KMS-11 (cell line): ENCODE measurements at regions not wholly inside any gene's neighbourhood (a gene's known extent, or its start where the extent isn't known, plus 50 kb on each side); places are given as distances from the start of the nearest gene placed in this dataset.

ENCODE experiments used
- H2AFZ ChIP-seq: fragments of 200-600 bp; sonication (generic); 2 replicates; pipeline ENCODE4 v1.6.1; 2016; ENCODE audit warnings: antibody characterized with exemption, mixed run types, low read depth
- H3K27ac ChIP-seq: fragments of 200-600 bp; sonication (generic); 2 replicates; pipeline ENCODE4 v1.6.1; 2016; ENCODE audit warnings: mild to moderate bottlenecking, mixed run types
- H3K27me3 ChIP-seq: fragments of 200-600 bp; sonication (generic); 2 replicates; pipeline ENCODE4 v1.6.1; 2017; ENCODE audit warnings: mild to moderate bottlenecking, low read depth, mixed run types, moderate library complexity; ENCODE audit not compliant: insufficient read depth
- H3K36me3 ChIP-seq: fragments of 200-600 bp; sonication (generic); 2 replicates; pipeline ENCODE4 v1.6.1; 2017; ENCODE audit warnings: mild to moderate bottlenecking, mixed run types; ENCODE audit not compliant: insufficient read depth
- H3K4me1 ChIP-seq: fragments of 200-600 bp; sonication (generic); 2 replicates; pipeline ENCODE4 v1.6.1; 2016; ENCODE audit warnings: mild to moderate bottlenecking, low read depth, mixed run types; ENCODE audit not compliant: poor library complexity, severe bottlenecking
- H3K4me2 ChIP-seq: fragments of 200-600 bp; sonication (generic); 2 replicates; pipeline ENCODE4 v1.7.0; 2016; ENCODE audit warnings: mild to moderate bottlenecking, mixed run types
- H3K4me3 ChIP-seq: fragments of 200-600 bp; sonication (generic); IDR thresholded peaks from 2 replicates; pipeline ENCODE4 v1.6.1; 2017; ENCODE audit warnings: low read depth, low read length, mixed read lengths; ENCODE audit not compliant: insufficient read depth
- H3K79me2 ChIP-seq: fragments of 200-600 bp; sonication (generic); 2 replicates; pipeline ENCODE4 v1.6.1; 2016; ENCODE audit warnings: low read depth, mixed run types; ENCODE audit not compliant: insufficient read depth
- H3K9ac ChIP-seq: fragments of 200-600 bp; sonication (generic); 2 replicates; pipeline ENCODE4 v1.6.1; 2016; ENCODE audit warnings: mild to moderate bottlenecking, mixed run types
- H4K20me1 ChIP-seq: fragments of 200-600 bp; sonication (generic); 2 replicates; pipeline ENCODE4 v1.6.1; 2016; ENCODE audit warnings: mild to moderate bottlenecking, mixed run types; ENCODE audit not compliant: insufficient read depth
- TF ChIP-seq, protein P1 (sequence below): fragments of 200-600 bp; sonication (generic); conservative IDR thresholded peaks from 2 replicates; pipeline ENCODE4 v1.6.1; 2017; ENCODE audit warnings: low read depth, mild to moderate bottlenecking, antibody characterized with exemption, low read length, moderate library complexity, mixed read lengths

DNA sequence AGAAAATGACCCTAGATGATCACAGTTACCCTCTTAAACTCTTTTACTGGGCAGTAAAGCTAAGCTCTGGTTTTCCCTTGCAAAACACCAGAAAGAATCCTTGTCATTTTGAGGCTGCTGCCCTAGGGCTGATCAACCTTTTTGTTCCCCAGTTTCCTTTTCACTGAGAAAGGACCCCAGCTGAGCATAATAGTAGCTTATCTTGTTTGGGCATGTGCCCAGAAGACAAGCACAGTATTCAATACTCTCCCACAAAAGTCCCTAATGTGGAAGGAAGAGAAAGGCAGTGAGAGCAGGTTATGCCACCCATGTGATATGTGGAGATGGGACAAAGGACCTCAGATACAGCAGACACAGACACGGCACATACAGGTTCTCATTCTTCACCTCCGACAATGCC is 332.6 kb upstream of the TMPO start:
- no peak overlapping the region for H3K4me2 ChIP-seq
- no peaks in the 10 kb centered on the region for H3K27me3 ChIP-seq
- no peaks in the 10 kb centered on the region for H3K36me3 ChIP-seq
- H3K27ac ChIP-seq = no peak overlapping the region
- no peaks in the 10 kb centered on the region for H4K20me1 ChIP-seq
- TF ChIP-seq, protein P1, sequence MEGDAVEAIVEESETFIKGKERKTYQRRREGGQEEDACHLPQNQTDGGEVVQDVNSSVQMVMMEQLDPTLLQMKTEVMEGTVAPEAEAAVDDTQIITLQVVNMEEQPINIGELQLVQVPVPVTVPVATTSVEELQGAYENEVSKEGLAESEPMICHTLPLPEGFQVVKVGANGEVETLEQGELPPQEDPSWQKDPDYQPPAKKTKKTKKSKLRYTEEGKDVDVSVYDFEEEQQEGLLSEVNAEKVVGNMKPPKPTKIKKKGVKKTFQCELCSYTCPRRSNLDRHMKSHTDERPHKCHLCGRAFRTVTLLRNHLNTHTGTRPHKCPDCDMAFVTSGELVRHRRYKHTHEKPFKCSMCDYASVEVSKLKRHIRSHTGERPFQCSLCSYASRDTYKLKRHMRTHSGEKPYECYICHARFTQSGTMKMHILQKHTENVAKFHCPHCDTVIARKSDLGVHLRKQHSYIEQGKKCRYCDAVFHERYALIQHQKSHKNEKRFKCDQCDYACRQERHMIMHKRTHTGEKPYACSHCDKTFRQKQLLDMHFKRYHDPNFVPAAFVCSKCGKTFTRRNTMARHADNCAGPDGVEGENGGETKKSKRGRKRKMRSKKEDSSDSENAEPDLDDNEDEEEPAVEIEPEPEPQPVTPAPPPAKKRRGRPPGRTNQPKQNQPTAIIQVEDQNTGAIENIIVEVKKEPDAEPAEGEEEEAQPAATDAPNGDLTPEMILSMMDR = no peak
- no peaks in the 10 kb centered on the region for H3K4me1 ChIP-seq
- H3K9ac ChIP-seq = no peak overlapping the region
- no peak overlapping the region for H3K4me3 ChIP-seq
- H2AFZ ChIP-seq = no peak overlapping the region
- no peaks in the 10 kb centered on the region for H3K79me2 ChIP-seq

DNA sequence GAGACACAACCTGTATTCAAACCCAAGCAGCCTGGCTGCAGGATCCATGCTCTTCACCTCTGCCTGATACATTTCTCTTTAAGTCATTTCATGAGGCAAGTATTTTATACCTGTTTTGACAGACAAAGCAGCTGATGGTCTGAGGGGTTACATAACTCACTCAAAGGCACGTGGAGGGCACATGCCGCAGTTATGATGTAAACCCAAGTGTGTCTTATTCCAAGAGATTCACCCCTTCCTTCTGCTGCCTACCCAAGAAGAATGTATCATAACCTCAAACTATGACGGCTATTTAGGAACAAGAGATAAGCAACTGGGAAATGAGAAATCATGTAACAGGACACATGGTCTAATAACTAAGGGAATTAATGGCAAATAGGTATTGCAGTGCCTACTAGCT is 329.8 kb upstream of the TMPO start:
- Histone ChIP-seq H4K20me1 (no peaks in the 10 kb centered on the region), H3K27me3 (no peaks in the 10 kb centered on the region), H3K36me3 (no peaks in the 10 kb centered on the region), H3K4me3 (no peak overlapping the region), H2AFZ (no peak overlapping the region), H3K4me1 (no peaks in the 10 kb centered on the region), H3K4me2 (no peak overlapping the region), H3K27ac (no peak overlapping the region), H3K79me2 (no peaks in the 10 kb centered on the region), H3K9ac (no peak overlapping the region)
- TF ChIP-seq, protein P1 = no peak

DNA sequence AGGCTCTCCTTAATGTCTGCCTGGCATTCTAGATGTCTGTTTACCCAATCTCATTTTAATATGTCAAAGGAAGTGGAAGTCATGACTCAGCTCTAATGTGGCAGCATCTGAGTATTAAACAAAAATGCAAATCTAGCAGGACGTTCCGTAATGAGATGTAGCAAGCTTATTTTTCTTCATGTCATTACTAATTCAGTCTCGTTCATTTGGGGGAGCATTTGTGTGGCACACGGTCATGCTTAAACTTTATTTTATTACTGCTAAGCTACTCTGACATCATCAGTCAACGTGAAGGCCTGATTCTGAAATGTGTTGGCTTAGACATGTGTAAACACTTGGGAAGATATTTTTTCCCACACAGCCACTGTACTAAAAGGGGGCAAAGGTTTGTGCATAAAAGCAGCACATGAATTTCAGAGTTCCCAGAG is 326.7 kb upstream of the TMPO start:
- no peak overlapping the region for H2AFZ ChIP-seq
- no peaks in the 10 kb centered on the region for H3K79me2 ChIP-seq
- no peaks in the 10 kb centered on the region for H4K20me1 ChIP-seq

DNA sequence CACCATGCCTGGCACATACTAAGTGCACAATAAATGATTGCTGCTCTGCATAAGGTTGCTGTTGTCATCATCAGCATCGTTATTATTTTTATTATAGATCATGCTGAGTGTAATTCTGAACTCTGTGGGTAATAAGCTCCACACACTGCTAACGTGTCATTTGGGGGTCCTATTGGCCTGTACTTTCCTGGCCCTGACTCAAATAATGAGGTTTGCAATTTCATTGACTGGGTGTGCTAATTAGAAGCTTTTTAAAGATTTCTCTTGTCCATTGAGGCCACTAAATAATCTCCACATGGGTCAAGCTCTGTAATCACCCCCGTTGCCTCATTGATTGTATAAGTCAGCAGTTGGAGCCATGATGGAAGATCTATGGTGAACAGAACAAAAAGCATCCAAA is 320.8 kb upstream of the TMPO start:
- Histone ChIP-seq H3K36me3 (no peaks in the 10 kb centered on the region), H3K4me2 (no peak overlapping the region), H3K4me3 (no peak overlapping the region), H2AFZ (no peak overlapping the region), H3K9ac (no peak overlapping the region), H3K27ac (no peak overlapping the region), H4K20me1 (no peaks in the 10 kb centered on the region), H3K4me1 (no peaks in the 10 kb centered on the region), H3K79me2 (no peaks in the 10 kb centered on the region), H3K27me3 (no peaks in the 10 kb centered on the region)
- TF ChIP-seq, protein P1 = no peak

More for the DNA sequence above, 326.7 kb upstream of the TMPO start:
- Histone ChIP-seq H3K4me1 (no peaks in the 10 kb centered on the region), H3K9ac (no peak overlapping the region), H3K36me3 (no peaks in the 10 kb centered on the region), H3K27me3 (no peaks in the 10 kb centered on the region), H3K4me2 (no peak overlapping the region), H3K27ac (no peak overlapping the region), H3K4me3 (no peak overlapping the region)
- TF ChIP-seq, protein P1 = no peak
